ENCODE measurements at regions not wholly inside any gene's neighbourhood (a gene's known extent, or its start where the extent isn't known, plus 50 kb on each side); places are given as distances from the start of the nearest gene placed in this dataset.

DNA sequence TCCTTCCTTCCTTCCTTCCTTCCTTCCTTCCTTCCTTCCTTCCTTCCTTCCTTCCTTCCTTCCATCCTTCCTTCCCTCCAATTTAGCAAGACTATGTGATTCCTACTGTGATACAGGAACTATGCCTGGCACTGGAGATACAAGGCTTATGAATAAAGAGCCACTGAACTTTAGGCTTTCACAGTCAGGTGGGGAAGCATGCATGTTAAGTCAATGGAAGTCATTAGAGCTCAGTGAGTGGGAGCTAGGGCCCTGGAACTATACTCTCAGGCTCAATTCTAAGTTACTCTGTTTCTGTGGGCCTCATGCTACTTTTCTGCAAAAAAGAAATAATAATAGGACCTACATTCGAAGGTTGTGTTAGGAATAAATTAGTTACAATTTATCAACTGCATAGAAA is 527.6 kb upstream of the ZEB2 start:
- Mint-ChIP-seq H3K4me1 (ENCODE audit: low read depth) (peaks cover 1% of the 10 kb centered on the region), H3K36me3 (ENCODE audit: insufficient read depth) (no peaks in the 10 kb centered on the region), H3K27ac (no peak overlapping the region), H3K9me3 (ENCODE audit: low read depth) (no peaks in the 10 kb centered on the region), H3K4me3 (ENCODE audit: low read depth) (no peak overlapping the region), H3K27me3 (no peaks in the 10 kb centered on the region)
- TF ChIP-seq, protein P1, sequence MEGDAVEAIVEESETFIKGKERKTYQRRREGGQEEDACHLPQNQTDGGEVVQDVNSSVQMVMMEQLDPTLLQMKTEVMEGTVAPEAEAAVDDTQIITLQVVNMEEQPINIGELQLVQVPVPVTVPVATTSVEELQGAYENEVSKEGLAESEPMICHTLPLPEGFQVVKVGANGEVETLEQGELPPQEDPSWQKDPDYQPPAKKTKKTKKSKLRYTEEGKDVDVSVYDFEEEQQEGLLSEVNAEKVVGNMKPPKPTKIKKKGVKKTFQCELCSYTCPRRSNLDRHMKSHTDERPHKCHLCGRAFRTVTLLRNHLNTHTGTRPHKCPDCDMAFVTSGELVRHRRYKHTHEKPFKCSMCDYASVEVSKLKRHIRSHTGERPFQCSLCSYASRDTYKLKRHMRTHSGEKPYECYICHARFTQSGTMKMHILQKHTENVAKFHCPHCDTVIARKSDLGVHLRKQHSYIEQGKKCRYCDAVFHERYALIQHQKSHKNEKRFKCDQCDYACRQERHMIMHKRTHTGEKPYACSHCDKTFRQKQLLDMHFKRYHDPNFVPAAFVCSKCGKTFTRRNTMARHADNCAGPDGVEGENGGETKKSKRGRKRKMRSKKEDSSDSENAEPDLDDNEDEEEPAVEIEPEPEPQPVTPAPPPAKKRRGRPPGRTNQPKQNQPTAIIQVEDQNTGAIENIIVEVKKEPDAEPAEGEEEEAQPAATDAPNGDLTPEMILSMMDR (IDR thresholded peaks at IDR 0.05; ENCODE audit: unreplicated experiment): no peak
- no peak for DNase-seq (ENCODE audit: low spot score, unreplicated experiment)

DNA sequence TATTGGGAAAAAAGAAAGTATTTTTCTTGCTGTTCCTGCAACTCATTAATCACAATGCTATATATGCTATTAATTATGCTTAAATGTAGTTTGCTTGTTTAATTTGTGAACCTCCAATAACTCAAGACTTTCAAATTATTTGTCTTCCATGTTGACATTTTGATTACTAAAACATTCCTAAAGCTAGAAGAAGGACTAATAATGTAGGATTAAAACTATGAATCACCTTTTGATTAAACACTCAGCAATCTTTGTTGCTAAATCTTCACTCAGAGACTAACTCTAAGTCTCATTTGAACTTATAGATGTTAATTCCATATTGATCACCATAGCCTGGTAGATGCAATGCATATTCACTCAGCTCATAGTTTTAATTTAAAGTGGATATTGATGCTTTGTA is 524.6 kb upstream of the ZEB2 start:
- DNase-seq (ENCODE audit: low spot score, unreplicated experiment): no peak
- Mint-ChIP-seq H3K27me3 (no peaks in the 10 kb centered on the region), H3K36me3 (ENCODE audit: insufficient read depth) (no peaks in the 10 kb centered on the region), H3K9me3 (ENCODE audit: low read depth) (no peaks in the 10 kb centered on the region), H3K4me1 (ENCODE audit: low read depth) (peaks cover 1% of the 10 kb centered on the region), H3K4me3 (ENCODE audit: low read depth) (no peak overlapping the region), H3K27ac (no peak overlapping the region)
- TF ChIP-seq, protein P1 (IDR thresholded peaks at IDR 0.05; ENCODE audit: unreplicated experiment): no peak

DNA sequence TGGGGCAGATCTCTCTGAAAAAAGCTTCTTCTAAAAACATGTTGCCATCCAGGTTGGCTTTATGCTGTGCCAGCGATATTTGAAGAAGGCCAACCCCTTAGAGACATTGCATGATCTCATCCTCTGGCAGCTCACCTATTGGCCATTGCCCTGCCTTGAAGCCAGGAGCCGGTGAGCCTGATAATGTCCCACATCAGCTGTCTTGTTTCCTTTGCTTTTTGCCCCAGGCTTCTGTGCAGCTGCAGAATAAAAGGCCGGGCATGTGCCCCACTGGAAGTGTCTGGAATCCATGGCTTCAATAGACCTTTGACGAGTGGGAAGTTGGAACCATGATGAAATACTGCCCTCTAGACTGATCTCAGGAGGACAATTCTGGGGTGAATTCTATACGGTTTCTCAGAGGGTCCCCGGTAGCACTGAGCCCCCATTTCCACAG is 523.5 kb upstream of the ZEB2 start:
- H3K4me3 Mint-ChIP-seq (ENCODE audit: low read depth): no peak overlapping the region
- H3K27ac Mint-ChIP-seq: no peak overlapping the region
- TF ChIP-seq, protein P1 (IDR thresholded peaks at IDR 0.05; ENCODE audit: unreplicated experiment): no peak
- H3K4me1 Mint-ChIP-seq (ENCODE audit: low read depth): peaks cover 1% of the 10 kb centered on the region
- DNase-seq (ENCODE audit: low spot score, unreplicated experiment): no peak
- no peaks in the 10 kb centered on the region for H3K27me3 Mint-ChIP-seq
- H3K36me3 Mint-ChIP-seq (ENCODE audit: insufficient read depth): no peaks in the 10 kb centered on the region
- H3K9me3 Mint-ChIP-seq (ENCODE audit: low read depth): no peaks in the 10 kb centered on the region

DNA sequence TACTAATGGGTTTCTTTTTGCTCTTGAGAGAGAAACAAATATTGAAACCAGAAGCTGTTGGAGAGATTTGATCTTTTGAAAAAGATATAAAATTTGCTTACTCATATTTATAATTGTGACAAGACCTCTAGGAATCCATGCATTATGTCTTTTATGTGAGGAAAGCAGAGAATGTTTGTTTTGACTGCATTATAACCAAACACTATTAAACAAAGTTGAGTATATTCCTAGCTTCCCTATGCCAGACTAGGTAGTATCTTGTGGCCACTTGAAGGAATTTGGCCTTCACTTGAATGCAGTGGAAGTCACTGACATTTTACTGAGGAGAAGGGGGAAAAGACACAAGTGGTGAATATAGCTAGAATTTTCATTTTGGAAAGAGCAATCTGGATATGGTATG is 521.8 kb upstream of the ZEB2 start:
- H3K27ac Mint-ChIP-seq: no peak overlapping the region
- H3K4me1 Mint-ChIP-seq (ENCODE audit: low read depth): peaks cover 1% of the 10 kb centered on the region
- no peaks in the 10 kb centered on the region for H3K36me3 Mint-ChIP-seq (ENCODE audit: insufficient read depth)
- TF ChIP-seq, protein P1 (IDR thresholded peaks at IDR 0.05; ENCODE audit: unreplicated experiment): no peak
- DNase-seq (ENCODE audit: low spot score, unreplicated experiment): no peak
- H3K27me3 Mint-ChIP-seq: no peaks in the 10 kb centered on the region
- no peaks in the 10 kb centered on the region for H3K9me3 Mint-ChIP-seq (ENCODE audit: low read depth)
- no peak overlapping the region for H3K4me3 Mint-ChIP-seq (ENCODE audit: low read depth)

DNA sequence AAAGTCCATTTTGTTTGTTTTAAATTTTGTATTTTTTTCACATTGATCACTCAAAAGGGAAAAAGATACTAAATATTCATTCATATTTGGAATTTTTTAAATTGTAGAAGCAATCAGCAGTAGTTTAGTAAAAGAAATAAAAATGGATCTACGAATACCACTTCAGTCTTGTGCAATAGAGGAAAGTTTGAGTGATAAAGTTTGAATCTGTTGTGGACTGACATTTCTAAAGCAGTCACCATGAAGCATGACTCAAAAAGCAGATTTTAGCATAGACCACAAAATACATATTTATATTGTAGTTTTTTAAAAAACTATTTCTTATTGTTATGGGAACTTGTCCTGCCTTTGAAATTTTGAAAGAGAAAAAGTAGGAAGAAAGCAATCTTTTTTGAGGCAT is 520.5 kb upstream of the ZEB2 start:
- no peak for DNase-seq (ENCODE audit: low spot score, unreplicated experiment)
- TF ChIP-seq, protein P1 (IDR thresholded peaks at IDR 0.05; ENCODE audit: unreplicated experiment): no peak
- Mint-ChIP-seq H3K27ac (no peak overlapping the region), H3K27me3 (no peaks in the 10 kb centered on the region), H3K9me3 (ENCODE audit: low read depth) (no peaks in the 10 kb centered on the region), H3K36me3 (ENCODE audit: insufficient read depth) (no peaks in the 10 kb centered on the region), H3K4me1 (ENCODE audit: low read depth) (peaks cover 1% of the 10 kb centered on the region), H3K4me3 (ENCODE audit: low read depth) (no peak overlapping the region)

Measured in progenitor cell of endocrine pancreas (in vitro differentiated cells).